ENCODE measurements at regions not wholly inside any gene's neighbourhood (a gene's known extent, or its start where the extent isn't known, plus 50 kb on each side); places are given as distances from the start of the nearest gene placed in this dataset.

DNA sequence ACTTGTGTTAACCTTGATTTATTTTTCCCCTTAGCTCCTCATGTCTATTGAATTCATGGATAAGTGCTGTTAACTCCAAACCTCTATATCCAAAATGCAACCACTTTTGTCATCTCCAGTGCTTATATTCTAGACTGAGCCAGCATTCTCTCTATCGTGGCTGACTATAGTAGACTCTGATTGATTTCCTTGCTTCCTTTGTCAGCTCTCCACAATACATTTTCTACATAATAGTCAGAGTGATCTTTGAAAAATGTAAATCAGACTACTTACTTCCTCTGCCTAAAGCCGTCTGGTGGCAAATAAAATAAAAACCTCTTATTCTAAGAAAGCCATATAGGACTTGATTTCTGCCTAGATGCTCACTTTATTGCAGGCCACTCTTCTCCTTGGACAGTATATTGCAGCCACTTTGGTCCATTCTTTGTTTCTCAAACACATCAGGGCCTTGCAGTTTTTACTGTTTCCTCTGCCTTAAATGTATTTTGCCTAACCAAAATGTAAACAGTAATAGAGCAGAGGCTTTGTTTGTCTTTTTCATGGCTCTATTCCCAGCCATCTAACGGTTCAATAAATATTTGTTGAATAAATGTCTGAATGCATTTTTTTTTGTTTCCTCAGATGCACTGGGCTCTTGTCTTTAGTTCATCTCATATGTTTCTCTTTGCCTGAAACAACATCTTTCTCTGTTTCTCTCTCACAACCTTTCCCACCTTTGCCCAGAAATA lies 243.6 kb upstream of the CSNK1A1L start:
- Histone ChIP-seq H3K4me3 (no peak overlapping the region), H3K27ac (no peak overlapping the region), H3K9me3 (no peaks in the 10 kb centered on the region), H3K4me1 (no peaks in the 10 kb centered on the region), H3K36me3 (no peaks in the 10 kb centered on the region), H3K27me3 (ENCODE audit: low read depth) (no peaks in the 10 kb centered on the region)
- no peak for ATAC-seq
- intact Hi-C loops (cut with DNase I), result no loop called here
- no peak for TF ChIP-seq CTCF (IDR thresholded peaks at IDR 0.05)
- no peak for DNase-seq

GRCh38 chr13:37345869-37346268 lies 240.4 kb upstream of the CSNK1A1L start:
- Histone ChIP-seq H3K27ac (no peak overlapping the region), H3K4me3 (no peak overlapping the region), H3K36me3 (no peaks in the 10 kb centered on the region), H3K27me3 (ENCODE audit: low read depth) (no peaks in the 10 kb centered on the region), H3K9me3 (no peaks in the 10 kb centered on the region), H3K4me1 (no peaks in the 10 kb centered on the region)
- ATAC-seq (no peak), DNase-seq (no peak)
- intact Hi-C loops (cut with DNase I), result no loop called here
- no peak for TF ChIP-seq CTCF (IDR thresholded peaks at IDR 0.05)

GRCh38 chr13:37345391-37345790 lies 239.9 kb upstream of the CSNK1A1L start:
- DNase-seq (no peak), ATAC-seq (no peak)
- Histone ChIP-seq H3K4me3 (no peak overlapping the region), H3K36me3 (no peaks in the 10 kb centered on the region), H3K27ac (no peak overlapping the region), H3K4me1 (no peaks in the 10 kb centered on the region), H3K27me3 (ENCODE audit: low read depth) (no peaks in the 10 kb centered on the region), H3K9me3 (no peaks in the 10 kb centered on the region)
- TF ChIP-seq CTCF (IDR thresholded peaks at IDR 0.05), result no peak
- intact Hi-C loops (cut with DNase I), result no loop called here

DNA sequence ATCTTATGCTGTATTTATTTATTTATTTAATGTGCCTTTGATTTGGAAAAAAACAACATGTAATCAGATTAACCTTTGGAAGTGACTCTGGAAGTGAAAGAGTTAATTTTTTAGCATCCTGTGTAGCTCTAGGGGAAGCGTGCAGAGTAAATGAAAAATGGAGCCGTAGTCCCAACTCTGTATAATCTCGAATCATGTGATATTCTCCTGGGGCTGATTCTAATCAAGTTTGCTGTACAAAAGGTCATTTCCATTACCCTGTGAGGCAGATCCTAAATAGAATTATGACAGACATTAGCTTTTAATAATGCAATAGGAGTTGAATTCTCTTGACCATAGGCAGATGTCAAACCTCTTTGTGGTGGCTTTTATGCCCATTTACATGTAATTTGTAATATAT lies 238.6 kb upstream of the CSNK1A1L start:
- no peaks in the 10 kb centered on the region for H3K9me3 ChIP-seq
- TF ChIP-seq CTCF (IDR thresholded peaks at IDR 0.05), result no peak
- intact Hi-C loops (cut with DNase I), result no loop called here
- DNase-seq, result no peak
- no peaks in the 10 kb centered on the region for H3K27me3 ChIP-seq (ENCODE audit: low read depth)
- H3K4me1 ChIP-seq, result no peaks in the 10 kb centered on the region
- no peaks in the 10 kb centered on the region for H3K36me3 ChIP-seq
- ATAC-seq, result no peak
- H3K4me3 ChIP-seq, result no peak overlapping the region
- no peak overlapping the region for H3K27ac ChIP-seq

GRCh38 chr13:37342205-37342604 lies 236.7 kb upstream of the CSNK1A1L start:
- Histone ChIP-seq H3K4me3 (no peak overlapping the region), H3K27me3 (ENCODE audit: low read depth) (no peaks in the 10 kb centered on the region), H3K9me3 (no peaks in the 10 kb centered on the region), H3K4me1 (no peaks in the 10 kb centered on the region), H3K27ac (no peak overlapping the region), H3K36me3 (no peaks in the 10 kb centered on the region)
- intact Hi-C loops (cut with DNase I), result no loop called here
- no peak for TF ChIP-seq CTCF (IDR thresholded peaks at IDR 0.05)
- ATAC-seq (peak in 1 of 2 donors; percentile 37), DNase-seq (no peak)
